ENCODE measurements at regions not wholly inside any gene's neighbourhood (a gene's known extent, or its start where the extent isn't known, plus 50 kb on each side); places are given as distances from the start of the nearest gene placed in this dataset.

- TF ChIP-seq, protein P1, sequence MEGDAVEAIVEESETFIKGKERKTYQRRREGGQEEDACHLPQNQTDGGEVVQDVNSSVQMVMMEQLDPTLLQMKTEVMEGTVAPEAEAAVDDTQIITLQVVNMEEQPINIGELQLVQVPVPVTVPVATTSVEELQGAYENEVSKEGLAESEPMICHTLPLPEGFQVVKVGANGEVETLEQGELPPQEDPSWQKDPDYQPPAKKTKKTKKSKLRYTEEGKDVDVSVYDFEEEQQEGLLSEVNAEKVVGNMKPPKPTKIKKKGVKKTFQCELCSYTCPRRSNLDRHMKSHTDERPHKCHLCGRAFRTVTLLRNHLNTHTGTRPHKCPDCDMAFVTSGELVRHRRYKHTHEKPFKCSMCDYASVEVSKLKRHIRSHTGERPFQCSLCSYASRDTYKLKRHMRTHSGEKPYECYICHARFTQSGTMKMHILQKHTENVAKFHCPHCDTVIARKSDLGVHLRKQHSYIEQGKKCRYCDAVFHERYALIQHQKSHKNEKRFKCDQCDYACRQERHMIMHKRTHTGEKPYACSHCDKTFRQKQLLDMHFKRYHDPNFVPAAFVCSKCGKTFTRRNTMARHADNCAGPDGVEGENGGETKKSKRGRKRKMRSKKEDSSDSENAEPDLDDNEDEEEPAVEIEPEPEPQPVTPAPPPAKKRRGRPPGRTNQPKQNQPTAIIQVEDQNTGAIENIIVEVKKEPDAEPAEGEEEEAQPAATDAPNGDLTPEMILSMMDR (conservative IDR thresholded peaks at IDR 0.05; ENCODE audit: low read length), result no peak
- no peak for TF ChIP-seq EZH2phosphoT487 (IDR thresholded peaks at IDR 0.05; ENCODE audit: borderline replicate concordance, low read depth, low read length)
- H3K27ac ChIP-seq (ENCODE audit: low read depth, low read length, poor library complexity, severe bottlenecking), result no peak overlapping the region
- intact Hi-C loops (cut with micrococcal nuclease; ENCODE audit: unreplicated experiment), result no loop called here
- no peak overlapping the region for H3K4me2 ChIP-seq (ENCODE audit: low read length)
- POLR2A ChIA-PET, result no interaction called here
- no peaks in the 10 kb centered on the region for H3K79me2 ChIP-seq (ENCODE audit: insufficient read depth, low read depth, low read length)
- no peak overlapping the region for H3K4me3 ChIP-seq (ENCODE audit: low read depth, low read length, poor library complexity, severe bottlenecking)
- H3K9me3 ChIP-seq (ENCODE audit: low read length), result no peaks in the 10 kb centered on the region
- no peaks in the 10 kb centered on the region for H3K36me3 ChIP-seq (ENCODE audit: insufficient read depth, low read length)
- CTCF ChIA-PET (ENCODE audit: unreplicated experiment), result no interaction called here
- no peak overlapping the region for H2AFZ ChIP-seq (ENCODE audit: low read length)
- H4K20me1 ChIP-seq (ENCODE audit: insufficient read depth, low read length), result no peaks in the 10 kb centered on the region
- H3K9me2 ChIP-seq (ENCODE audit: insufficient read depth, low read length), result no peaks in the 10 kb centered on the region
- peak; percentile 9 for DNase-seq (ENCODE audit: low spot score)
- BruUV-seq (replicated peaks), result no TSS peak
- no peaks in the 10 kb centered on the region for H3K4me1 ChIP-seq (ENCODE audit: insufficient read depth, low read length, poor library complexity, severe bottlenecking)
These were observed 120.1 kb upstream of the NMNAT3 start for GRCh38 chr3:139797724-139798343.

DNA sequence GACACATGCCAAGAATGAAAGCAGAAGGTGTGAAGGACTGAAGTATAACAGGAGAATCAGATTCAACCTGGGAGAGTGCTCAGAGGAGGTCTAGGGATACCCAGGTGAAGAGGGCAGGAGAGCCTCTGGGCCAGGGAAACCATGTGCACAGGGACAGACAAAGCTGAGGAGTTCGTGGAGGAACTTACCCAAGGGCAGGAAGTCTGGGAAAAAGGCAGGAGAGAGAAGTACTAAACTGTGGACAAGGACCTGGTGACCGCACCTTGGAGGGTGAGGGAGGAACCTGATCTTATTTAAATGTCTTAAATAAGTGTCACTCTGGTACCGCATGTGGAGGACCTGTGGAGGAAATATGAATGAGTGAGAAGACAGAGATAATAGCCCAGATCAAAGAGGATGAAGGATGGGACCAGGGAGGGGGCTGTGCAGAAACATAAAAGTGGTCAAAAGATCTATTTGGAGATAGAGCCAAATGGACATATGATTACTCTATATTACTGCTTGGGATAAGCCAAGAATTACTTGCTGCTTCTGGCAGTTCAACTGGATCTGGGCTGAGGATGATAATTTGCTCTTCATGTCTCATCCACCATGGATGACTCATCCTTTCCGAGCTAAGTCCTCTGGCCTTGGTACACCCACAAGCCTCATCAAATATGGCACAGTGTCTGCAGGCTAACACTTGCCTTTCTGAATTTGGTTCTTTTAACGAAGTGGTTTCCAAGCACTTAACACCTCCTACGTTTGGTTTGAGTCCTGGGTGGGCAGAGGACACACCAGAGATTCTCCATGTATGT lies 116.9 kb upstream of the NMNAT3 start:
- TF ChIP-seq, protein P1 (conservative IDR thresholded peaks at IDR 0.05; ENCODE audit: low read length), result no peak
- no peak for TF ChIP-seq EZH2phosphoT487 (IDR thresholded peaks at IDR 0.05; ENCODE audit: borderline replicate concordance, low read depth, low read length)
- no peak overlapping the region for H3K4me3 ChIP-seq (ENCODE audit: low read depth, low read length, poor library complexity, severe bottlenecking)
- no peaks in the 10 kb centered on the region for H3K36me3 ChIP-seq (ENCODE audit: insufficient read depth, low read length)
- H3K9me2 ChIP-seq (ENCODE audit: insufficient read depth, low read length), result no peaks in the 10 kb centered on the region
- no peak overlapping the region for H3K4me2 ChIP-seq (ENCODE audit: low read length)
- ChIA-PET CTCF (ENCODE audit: unreplicated experiment) (no interaction called here), POLR2A (interaction anchor here (0.6 kb wide), 1 partner anchor 376 kb away, joined by 3 read pairs; no protein-coding TSS in a partner anchor)
- no peaks in the 10 kb centered on the region for H3K9me3 ChIP-seq (ENCODE audit: low read length)
- DNase-seq (ENCODE audit: low spot score), result no peak
- no peaks in the 10 kb centered on the region for H3K4me1 ChIP-seq (ENCODE audit: insufficient read depth, low read length, poor library complexity, severe bottlenecking)
- H4K20me1 ChIP-seq (ENCODE audit: insufficient read depth, low read length), result no peaks in the 10 kb centered on the region
- no TSS peak for BruUV-seq (replicated peaks)
- no peaks in the 10 kb centered on the region for H3K79me2 ChIP-seq (ENCODE audit: insufficient read depth, low read depth, low read length)
- no peak overlapping the region for H3K27ac ChIP-seq (ENCODE audit: low read depth, low read length, poor library complexity, severe bottlenecking)
- H2AFZ ChIP-seq (ENCODE audit: low read length), result no peak overlapping the region
- intact Hi-C loops (cut with micrococcal nuclease; ENCODE audit: unreplicated experiment), result no loop called here

DNA sequence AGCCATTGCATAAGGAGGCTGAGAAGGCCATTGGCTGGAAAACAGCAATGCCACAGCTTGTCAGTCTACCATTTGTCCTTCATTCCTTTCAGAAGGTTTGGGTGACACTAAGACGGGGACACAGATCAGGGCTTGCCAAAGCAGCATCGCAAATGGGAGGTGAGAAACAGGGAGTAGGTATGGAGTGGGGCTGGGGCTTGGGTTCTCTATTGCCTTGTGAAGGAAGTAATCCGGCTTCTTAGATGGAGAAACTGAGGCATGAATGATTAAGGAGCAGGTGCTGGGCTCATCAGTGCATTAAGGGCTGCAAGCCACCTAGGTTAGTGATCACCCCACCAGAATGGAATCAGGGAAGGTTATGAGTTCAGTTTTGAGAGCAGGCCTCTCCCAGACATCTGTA lies 115.6 kb upstream of the NMNAT3 start:
- DNase-seq (ENCODE audit: low spot score), result no peak
- H3K4me1 ChIP-seq (ENCODE audit: insufficient read depth, low read length, poor library complexity, severe bottlenecking), result no peaks in the 10 kb centered on the region
- ChIA-PET CTCF (ENCODE audit: unreplicated experiment) (no interaction called here), POLR2A (no interaction called here)
- no peak overlapping the region for H2AFZ ChIP-seq (ENCODE audit: low read length)
- H3K79me2 ChIP-seq (ENCODE audit: insufficient read depth, low read depth, low read length), result no peaks in the 10 kb centered on the region
- BruUV-seq (replicated peaks), result no TSS peak
- TF ChIP-seq EZH2phosphoT487 (IDR thresholded peaks at IDR 0.05; ENCODE audit: borderline replicate concordance, low read depth, low read length), result no peak
- TF ChIP-seq, protein P1 (conservative IDR thresholded peaks at IDR 0.05; ENCODE audit: low read length), result no peak
- no peaks in the 10 kb centered on the region for H3K36me3 ChIP-seq (ENCODE audit: insufficient read depth, low read length)
- H4K20me1 ChIP-seq (ENCODE audit: insufficient read depth, low read length), result no peaks in the 10 kb centered on the region
- H3K27ac ChIP-seq (ENCODE audit: low read depth, low read length, poor library complexity, severe bottlenecking), result no peak overlapping the region
- H3K9me2 ChIP-seq (ENCODE audit: insufficient read depth, low read length), result no peaks in the 10 kb centered on the region
- intact Hi-C loops (cut with micrococcal nuclease; ENCODE audit: unreplicated experiment), result no loop called here
- no peak overlapping the region for H3K4me2 ChIP-seq (ENCODE audit: low read length)
- H3K9me3 ChIP-seq (ENCODE audit: low read length), result no peaks in the 10 kb centered on the region
- no peak overlapping the region for H3K4me3 ChIP-seq (ENCODE audit: low read depth, low read length, poor library complexity, severe bottlenecking)
